ENCODE measurements at regions not wholly inside any gene's neighbourhood (a gene's known extent, or its start where the extent isn't known, plus 50 kb on each side); places are given as distances from the start of the nearest gene placed in this dataset.

DNA sequence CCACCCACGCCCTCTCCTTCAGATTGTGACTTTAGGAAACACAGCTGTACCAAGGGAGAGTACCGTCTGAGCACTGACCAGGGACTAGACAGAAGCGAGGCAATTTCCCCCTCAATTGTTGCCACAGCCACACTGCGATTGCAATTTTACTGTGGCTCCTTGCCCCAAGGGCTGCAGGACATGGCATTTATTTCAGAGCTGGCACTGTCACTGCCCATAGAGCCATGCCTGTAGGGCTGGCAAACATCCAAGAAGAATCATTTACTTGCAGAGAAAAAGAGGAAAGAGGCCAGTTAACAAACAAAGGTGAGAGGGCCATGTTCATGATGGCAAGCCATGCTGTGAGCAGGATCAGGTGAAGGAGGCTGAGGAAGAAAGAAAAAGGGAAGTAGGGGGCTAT is 129.6 kb downstream of the EMP1 start:
- no peak for TF ChIP-seq TEAD4 (IDR thresholded peaks at IDR 0.05; ENCODE audit: borderline replicate concordance, insufficient read depth)
- TF ChIP-seq MAX (IDR thresholded peaks at IDR 0.05; ENCODE audit: low read depth): no peak
- TF ChIP-seq ZBTB33 (IDR thresholded peaks at IDR 0.05; ENCODE audit: borderline replicate concordance, low read depth): no peak
- TF ChIP-seq EP300 (IDR thresholded peaks at IDR 0.05; ENCODE audit: borderline replicate concordance in 1 of 2, low read depth in 1 of 2, low read length in 1 of 2): no peak
- no peak for TF ChIP-seq POLR2AphosphoS5 (IDR thresholded peaks at IDR 0.05; ENCODE audit: low read depth, low read length)
- TF ChIP-seq, protein P1, sequence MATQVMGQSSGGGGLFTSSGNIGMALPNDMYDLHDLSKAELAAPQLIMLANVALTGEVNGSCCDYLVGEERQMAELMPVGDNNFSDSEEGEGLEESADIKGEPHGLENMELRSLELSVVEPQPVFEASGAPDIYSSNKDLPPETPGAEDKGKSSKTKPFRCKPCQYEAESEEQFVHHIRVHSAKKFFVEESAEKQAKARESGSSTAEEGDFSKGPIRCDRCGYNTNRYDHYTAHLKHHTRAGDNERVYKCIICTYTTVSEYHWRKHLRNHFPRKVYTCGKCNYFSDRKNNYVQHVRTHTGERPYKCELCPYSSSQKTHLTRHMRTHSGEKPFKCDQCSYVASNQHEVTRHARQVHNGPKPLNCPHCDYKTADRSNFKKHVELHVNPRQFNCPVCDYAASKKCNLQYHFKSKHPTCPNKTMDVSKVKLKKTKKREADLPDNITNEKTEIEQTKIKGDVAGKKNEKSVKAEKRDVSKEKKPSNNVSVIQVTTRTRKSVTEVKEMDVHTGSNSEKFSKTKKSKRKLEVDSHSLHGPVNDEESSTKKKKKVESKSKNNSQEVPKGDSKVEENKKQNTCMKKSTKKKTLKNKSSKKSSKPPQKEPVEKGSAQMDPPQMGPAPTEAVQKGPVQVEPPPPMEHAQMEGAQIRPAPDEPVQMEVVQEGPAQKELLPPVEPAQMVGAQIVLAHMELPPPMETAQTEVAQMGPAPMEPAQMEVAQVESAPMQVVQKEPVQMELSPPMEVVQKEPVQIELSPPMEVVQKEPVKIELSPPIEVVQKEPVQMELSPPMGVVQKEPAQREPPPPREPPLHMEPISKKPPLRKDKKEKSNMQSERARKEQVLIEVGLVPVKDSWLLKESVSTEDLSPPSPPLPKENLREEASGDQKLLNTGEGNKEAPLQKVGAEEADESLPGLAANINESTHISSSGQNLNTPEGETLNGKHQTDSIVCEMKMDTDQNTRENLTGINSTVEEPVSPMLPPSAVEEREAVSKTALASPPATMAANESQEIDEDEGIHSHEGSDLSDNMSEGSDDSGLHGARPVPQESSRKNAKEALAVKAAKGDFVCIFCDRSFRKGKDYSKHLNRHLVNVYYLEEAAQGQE (IDR thresholded peaks at IDR 0.05; ENCODE audit: low read depth, low read length): no peak
- no peak for TF ChIP-seq CTCF (IDR thresholded peaks at IDR 0.05)
- TF ChIP-seq TCF12 (IDR thresholded peaks at IDR 0.05): no peak
- no peak for TF ChIP-seq TAF1 (IDR thresholded peaks at IDR 0.05; ENCODE audit: borderline replicate concordance, low read depth, low read length)
- TF ChIP-seq IRF3 (IDR thresholded peaks at IDR 0.05; ENCODE audit: low read depth, low read length): no peak
- no peak for TF ChIP-seq YY1 (IDR thresholded peaks at IDR 0.05; ENCODE audit: low read depth)
- no peak for TF ChIP-seq RFX5 (IDR thresholded peaks at IDR 0.05; ENCODE audit: low read length)
- no peak for TF ChIP-seq FOXJ3 (CRISPR knock-in tag; IDR thresholded peaks at IDR 0.05)
- no peak for TF ChIP-seq GABPA (IDR thresholded peaks at IDR 0.05; ENCODE audit: low read depth)

Measured in SK-N-SH (cell line).